Left kidney (tissue), 1 donor: ENCODE measurements at regions not wholly inside any gene's neighbourhood (a gene's known extent, or its start where the extent isn't known, plus 50 kb on each side); places are given as distances from the start of the nearest gene placed in this dataset.
A peak's percentile ranks its signal among the peaks of the same experiment; 100 is the strongest.

Experiments
- DNase-seq: peaks from one replicate; pipeline ENCODE4 v3.0.0-alpha.2; 2013

- no peak for DNase-seq
These were observed 79.7 kb upstream of the GNG2 start for GRCh38 chr14:51780741-51781140.

- no peak for DNase-seq
These were observed 79.0 kb upstream of the GNG2 start for GRCh38 chr14:51781381-51781780.

GRCh38 chr14:51782435-51782834 lies 78.0 kb upstream of the GNG2 start:
- DNase-seq, result no peak

- no peak for DNase-seq
These were observed 76.6 kb upstream of the GNG2 start for GRCh38 chr14:51783765-51784164.

GRCh38 chr14:51784466-51784865 lies 75.9 kb upstream of the GNG2 start:
- DNase-seq, result no peak

GRCh38 chr14:51786227-51786626 lies 74.2 kb upstream of the GNG2 start:
- no peak for DNase-seq

- no peak for DNase-seq
These were observed 73.1 kb upstream of the GNG2 start for GRCh38 chr14:51787352-51787751.

- DNase-seq, result no peak
These were observed 71.3 kb upstream of the GNG2 start for GRCh38 chr14:51789114-51789513.

GRCh38 chr14:51789596-51789995 lies 70.8 kb upstream of the GNG2 start:
- DNase-seq, result no peak

GRCh38 chr14:51792809-51793208 lies 67.6 kb upstream of the GNG2 start:
- DNase-seq, result no peak

- no peak for DNase-seq
These were observed 54.9 kb upstream of the GNG2 start for GRCh38 chr14:51805541-51805940.

- peak; percentile 81 for DNase-seq
These were observed 54.1 kb upstream of the GNG2 start for GRCh38 chr14:51806026-51807023.

- DNase-seq, result peak; percentile 14
These were observed 53.1 kb upstream of the GNG2 start for GRCh38 chr14:51807356-51807755.
